Dermis microvascular lymphatic vessel endothelial cell (primary cell): ENCODE measurements at regions not wholly inside any gene's neighbourhood (a gene's known extent, or its start where the extent isn't known, plus 50 kb on each side); places are given as distances from the start of the nearest gene placed in this dataset.

Experiments
- DNase-seq, 2 donors: peaks; one replicate each; pipeline versions ENCODE4 v3.0.0 to v3.0.0-alpha.2; 2010; ENCODE audit warnings: low read depth in 2 of 2

DNA sequence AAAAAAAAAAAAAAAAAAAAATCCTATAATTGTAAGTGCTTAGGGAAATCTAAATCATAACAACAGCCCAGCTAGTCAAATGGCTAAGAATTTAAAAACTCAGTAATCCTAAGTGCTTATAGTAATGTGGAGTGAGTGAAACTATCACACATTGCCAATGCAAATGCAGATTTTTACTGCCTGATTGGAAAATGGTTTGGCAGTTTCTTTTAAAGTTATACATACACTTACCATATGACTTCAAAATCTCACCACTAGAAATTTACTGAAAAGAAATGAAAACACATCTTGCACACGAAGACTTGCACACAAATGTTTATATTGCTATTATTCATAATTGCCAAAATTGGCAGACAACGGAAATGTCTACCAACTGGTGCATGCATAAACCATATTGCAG lies 51.3 kb upstream of the STXBP6 start:
- no peak for DNase-seq
